ENCODE measurements at regions not wholly inside any gene's neighbourhood (a gene's known extent, or its start where the extent isn't known, plus 50 kb on each side); places are given as distances from the start of the nearest gene placed in this dataset.

GRCh38 chr12:114943601-114944000, 259.6 kb upstream of the TBX3 start:
- dilution Hi-C loops (cut with MboI; ENCODE audit: extremely low pct_ligation_motif_present, low sequenced_read_pairs) = no loop called here

More at GRCh38 chr12:114943601-114944000, 259.6 kb upstream of the TBX3 start:
- BruUV-seq (replicated peaks) = no TSS peak
- DNase-seq (ENCODE audit: low read depth, low spot score) (no peak), FAIRE-seq (no peak)
- Histone ChIP-seq H3K4me1 (ENCODE audit: control insufficient read depth, extremely low read depth, insufficient read depth, low read length) (no peaks in the 10 kb centered on the region), H3K4me3 (replicated peaks in 1 of 3; ENCODE audit: insufficient read depth in 1 of 3, low read depth in 1 of 3, low read length in 3 of 3) (no peak overlapping the region), H3K79me2 (ENCODE audit: control insufficient read depth, insufficient read depth, low read length) (no peaks in the 10 kb centered on the region), H3K36me3 (ENCODE audit: control insufficient read depth in 2 of 2, extremely low read depth in 1 of 2, insufficient read depth in 2 of 2, low read length in 2 of 2) (no peaks in the 10 kb centered on the region), H4K20me1 (replicated peaks; ENCODE audit: control insufficient read depth, extremely low read depth, insufficient read depth, low read length) (no peaks in the 10 kb centered on the region), H3K27ac (ENCODE audit: insufficient read depth, low read depth, low read length) (no peak overlapping the region), H3K9me3 (replicated peaks; ENCODE audit: control insufficient read depth, insufficient read depth, low read length) (peaks cover 4% of the 10 kb centered on the region), H3K9me1 (replicated peaks; ENCODE audit: control insufficient read depth, extremely low read depth, insufficient read depth, low read length) (no peaks in the 10 kb centered on the region), H3K9ac (replicated peaks; ENCODE audit: extremely low read depth, insufficient read depth, low read length) (no peak overlapping the region), H3K4me2 (ENCODE audit: insufficient read depth, low read length) (no peak overlapping the region), H3K27me3 (ENCODE audit: control insufficient read depth in 2 of 2, insufficient read depth in 2 of 2, low read length in 2 of 2) (no peaks in the 10 kb centered on the region), H2AFZ (ENCODE audit: low read depth, low read length) (no peak overlapping the region)
- POLR2A ChIA-PET = no interaction called here
- TF ChIP-seq EZH2 (IDR thresholded peaks at IDR 0.05; ENCODE audit: borderline replicate concordance, low read depth, low read length, severe bottlenecking) (no peak), GATA2 (IDR thresholded peaks at IDR 0.05; ENCODE audit: insufficient read depth, insufficient read length, low read depth, low read length) (no peak), JUN (IDR thresholded peaks at IDR 0.05; ENCODE audit: borderline replicate concordance, insufficient read depth, insufficient read length, low read depth) (no peak), MYC (IDR thresholded peaks at IDR 0.05; ENCODE audit: low read depth, low read length) (no peak), POLR2AphosphoS5 (IDR thresholded peaks at IDR 0.05; ENCODE audit: insufficient read depth, low read depth, low read length) (no peak), FOS (IDR thresholded peaks at IDR 0.05; ENCODE audit: borderline replicate concordance, insufficient read depth, low read length) (no peak), POLR2A (IDR thresholded peaks at IDR 0.05; ENCODE audit: low read depth, low read length) (no peak), MAX (IDR thresholded peaks at IDR 0.05; ENCODE audit: insufficient read depth, insufficient read length) (no peak)
- TF ChIP-seq, protein P1, sequence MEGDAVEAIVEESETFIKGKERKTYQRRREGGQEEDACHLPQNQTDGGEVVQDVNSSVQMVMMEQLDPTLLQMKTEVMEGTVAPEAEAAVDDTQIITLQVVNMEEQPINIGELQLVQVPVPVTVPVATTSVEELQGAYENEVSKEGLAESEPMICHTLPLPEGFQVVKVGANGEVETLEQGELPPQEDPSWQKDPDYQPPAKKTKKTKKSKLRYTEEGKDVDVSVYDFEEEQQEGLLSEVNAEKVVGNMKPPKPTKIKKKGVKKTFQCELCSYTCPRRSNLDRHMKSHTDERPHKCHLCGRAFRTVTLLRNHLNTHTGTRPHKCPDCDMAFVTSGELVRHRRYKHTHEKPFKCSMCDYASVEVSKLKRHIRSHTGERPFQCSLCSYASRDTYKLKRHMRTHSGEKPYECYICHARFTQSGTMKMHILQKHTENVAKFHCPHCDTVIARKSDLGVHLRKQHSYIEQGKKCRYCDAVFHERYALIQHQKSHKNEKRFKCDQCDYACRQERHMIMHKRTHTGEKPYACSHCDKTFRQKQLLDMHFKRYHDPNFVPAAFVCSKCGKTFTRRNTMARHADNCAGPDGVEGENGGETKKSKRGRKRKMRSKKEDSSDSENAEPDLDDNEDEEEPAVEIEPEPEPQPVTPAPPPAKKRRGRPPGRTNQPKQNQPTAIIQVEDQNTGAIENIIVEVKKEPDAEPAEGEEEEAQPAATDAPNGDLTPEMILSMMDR (IDR thresholded peaks at IDR 0.05; ENCODE audit: extremely low read depth in 1 of 2, insufficient read depth in 1 of 2, low read depth in 1 of 2, low read length in 2 of 2) = no peak
- CTCF ChIA-PET = no interaction called here
- intact Hi-C loops (cut with micrococcal nuclease) = no loop called here

All from endothelial cell of umbilical vein (primary cell).